Chondrocyte (in vitro differentiated cells): ENCODE measurements at regions not wholly inside any gene's neighbourhood (a gene's known extent, or its start where the extent isn't known, plus 50 kb on each side); places are given as distances from the start of the nearest gene placed in this dataset.

Experiments used
- DNase-seq: peaks from one replicate; pipeline ENCODE4 v3.0.0; 2021; ENCODE audit warnings: mixed read lengths, low spot score
- H3K27ac Mint-ChIP-seq: one replicate; pipeline ENCODE4 v1.8.0; 2021; ENCODE audit warnings: mild to moderate bottlenecking, moderate library complexity, mixed read lengths; ENCODE audit not compliant: unreplicated experiment
- H3K27me3 Mint-ChIP-seq: 2 replicates; pipeline ENCODE4 v1.8.0; 2021; ENCODE audit warnings: low read depth, mixed read lengths
- H3K36me3 Mint-ChIP-seq: 2 replicates; pipeline ENCODE4 v1.8.0; 2021; ENCODE audit warnings: low read depth, mixed read lengths
- H3K4me1 Mint-ChIP-seq: 2 replicates; pipeline ENCODE4 v1.8.0; 2021; ENCODE audit warnings: low read depth, mild to moderate bottlenecking, mixed read lengths
- H3K4me3 Mint-ChIP-seq: one replicate; pipeline ENCODE4 v1.8.0; 2021; ENCODE audit warnings: mild to moderate bottlenecking, moderate library complexity, mixed read lengths; ENCODE audit not compliant: unreplicated experiment
- H3K9me3 Mint-ChIP-seq: 2 replicates; pipeline ENCODE4 v1.8.0; 2021; ENCODE audit warnings: low read depth, mixed read lengths
- CTCF ChIP-seq: fragments of 200-600 bp; sonication (generic); IDR thresholded peaks from 2 replicates; pipeline ENCODE4 v1.5.0; 2021; ENCODE audit warnings: antibody characterized with exemption, mild to moderate bottlenecking, moderate library complexity

GRCh38 chr14:25396128-25396527 lies 346.2 kb upstream of the STXBP6 start:
- Mint-ChIP-seq H3K27ac (no peak overlapping the region), H3K27me3 (peaks cover 2% of the 10 kb centered on the region), H3K36me3 (no peaks in the 10 kb centered on the region), H3K9me3 (peaks cover 2% of the 10 kb centered on the region), H3K4me3 (no peak overlapping the region), H3K4me1 (no peaks in the 10 kb centered on the region)
- TF ChIP-seq CTCF: no peak
- no peak for DNase-seq

GRCh38 chr14:25394791-25395391 lies 344.9 kb upstream of the STXBP6 start:
- Mint-ChIP-seq H3K9me3 (peaks cover 2% of the 10 kb centered on the region), H3K36me3 (no peaks in the 10 kb centered on the region), H3K27ac (no peak overlapping the region), H3K4me1 (no peaks in the 10 kb centered on the region), H3K4me3 (no peak overlapping the region), H3K27me3 (peaks cover 2% of the 10 kb centered on the region)
- TF ChIP-seq CTCF: no peak
- no peak for DNase-seq

- Mint-ChIP-seq H3K4me3 (no peak overlapping the region), H3K27me3 (peaks cover 2% of the 10 kb centered on the region), H3K36me3 (no peaks in the 10 kb centered on the region), H3K4me1 (no peaks in the 10 kb centered on the region), H3K9me3 (peaks cover 2% of the 10 kb centered on the region), H3K27ac (no peak overlapping the region)
- TF ChIP-seq CTCF: no peak
- DNase-seq: no peak
These were observed 344.4 kb upstream of the STXBP6 start for GRCh38 chr14:25394356-25394755.

- H3K4me1 Mint-ChIP-seq: no peaks in the 10 kb centered on the region
- H3K4me3 Mint-ChIP-seq: no peak overlapping the region
- no peak for DNase-seq
- no peak overlapping the region for H3K27ac Mint-ChIP-seq
- H3K27me3 Mint-ChIP-seq: peaks cover 2% of the 10 kb centered on the region
- H3K36me3 Mint-ChIP-seq: no peaks in the 10 kb centered on the region
- H3K9me3 Mint-ChIP-seq: peaks cover 8% of the 10 kb centered on the region
- no peak for TF ChIP-seq CTCF
These were observed 340.0 kb upstream of the STXBP6 start for GRCh38 chr14:25389948-25390347.

- H3K9me3 Mint-ChIP-seq: peaks cover 5% of the 10 kb centered on the region
- TF ChIP-seq CTCF: peak; percentile 42
- H3K4me3 Mint-ChIP-seq: no peak overlapping the region
- H3K4me1 Mint-ChIP-seq: no peaks in the 10 kb centered on the region
- H3K27me3 Mint-ChIP-seq: no peaks in the 10 kb centered on the region
- no peaks in the 10 kb centered on the region for H3K36me3 Mint-ChIP-seq
- no peak overlapping the region for H3K27ac Mint-ChIP-seq
- DNase-seq: no peak
These were observed 331.6 kb upstream of the STXBP6 start for GRCh38 chr14:25381498-25381897.
